ENCODE measurements at regions not wholly inside any gene's neighbourhood (a gene's known extent, or its start where the extent isn't known, plus 50 kb on each side); places are given as distances from the start of the nearest gene placed in this dataset.

DNA sequence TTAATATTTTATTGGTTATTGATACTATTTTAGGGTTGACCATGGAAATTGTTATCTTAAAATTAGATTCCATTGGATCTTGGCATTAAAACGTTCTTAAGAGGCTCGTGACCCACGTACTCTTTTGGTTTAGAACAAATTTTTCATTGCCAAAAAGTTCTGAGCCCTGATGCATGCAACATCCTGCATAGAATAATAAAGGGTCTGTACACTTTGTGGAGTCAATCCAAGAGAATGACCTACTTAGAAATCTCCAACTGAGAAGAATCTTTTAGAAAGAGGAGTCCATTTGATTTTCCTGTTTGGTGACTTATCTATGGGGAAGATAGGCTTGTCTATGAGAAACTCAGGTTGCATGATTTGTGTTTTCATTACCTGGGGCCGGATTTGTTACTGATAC, 404.2 kb upstream of the RGMA start:
- Histone ChIP-seq H3K27me3 (replicated peaks; ENCODE audit: insufficient read depth) (no peaks in the 10 kb centered on the region), H3K4me3 (no peak overlapping the region)

GRCh38 chr15:93491291-93491690, 402.3 kb upstream of the RGMA start:
- TF ChIP-seq, protein P1, sequence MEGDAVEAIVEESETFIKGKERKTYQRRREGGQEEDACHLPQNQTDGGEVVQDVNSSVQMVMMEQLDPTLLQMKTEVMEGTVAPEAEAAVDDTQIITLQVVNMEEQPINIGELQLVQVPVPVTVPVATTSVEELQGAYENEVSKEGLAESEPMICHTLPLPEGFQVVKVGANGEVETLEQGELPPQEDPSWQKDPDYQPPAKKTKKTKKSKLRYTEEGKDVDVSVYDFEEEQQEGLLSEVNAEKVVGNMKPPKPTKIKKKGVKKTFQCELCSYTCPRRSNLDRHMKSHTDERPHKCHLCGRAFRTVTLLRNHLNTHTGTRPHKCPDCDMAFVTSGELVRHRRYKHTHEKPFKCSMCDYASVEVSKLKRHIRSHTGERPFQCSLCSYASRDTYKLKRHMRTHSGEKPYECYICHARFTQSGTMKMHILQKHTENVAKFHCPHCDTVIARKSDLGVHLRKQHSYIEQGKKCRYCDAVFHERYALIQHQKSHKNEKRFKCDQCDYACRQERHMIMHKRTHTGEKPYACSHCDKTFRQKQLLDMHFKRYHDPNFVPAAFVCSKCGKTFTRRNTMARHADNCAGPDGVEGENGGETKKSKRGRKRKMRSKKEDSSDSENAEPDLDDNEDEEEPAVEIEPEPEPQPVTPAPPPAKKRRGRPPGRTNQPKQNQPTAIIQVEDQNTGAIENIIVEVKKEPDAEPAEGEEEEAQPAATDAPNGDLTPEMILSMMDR (IDR thresholded peaks at IDR 0.05): no peak
- peaks cover 2 to 22% of the 10 kb centered on the region in 2 donors for H3K4me1 ChIP-seq (ENCODE audit: control insufficient read depth in 1 of 2, low read depth in 2 of 2)
- no peak overlapping the region for H3K27ac ChIP-seq
- ATAC-seq (ENCODE audit: insufficient number of reproducible peaks, low FRiP score, low read depth) (no peak), DNase-seq (ENCODE audit: low spot score) (no peak)
- H3K4me3 ChIP-seq: no peak overlapping the region
- H3K27me3 ChIP-seq (replicated peaks; ENCODE audit: insufficient read depth): no peaks in the 10 kb centered on the region
- no peaks in the 10 kb centered on the region for H3K36me3 ChIP-seq
- H3K9me3 ChIP-seq: no peaks in the 10 kb centered on the region

More for the DNA sequence above, 404.2 kb upstream of the RGMA start:
- TF ChIP-seq, protein P1 (IDR thresholded peaks at IDR 0.05): no peak
- Histone ChIP-seq H3K36me3 (no peaks in the 10 kb centered on the region), H3K27ac (no peak overlapping the region), H3K4me1 (ENCODE audit: control insufficient read depth in 1 of 2, low read depth in 2 of 2) (peaks cover 0 to 21% of the 10 kb centered on the region in 2 donors), H3K9me3 (no peaks in the 10 kb centered on the region)
- DNase-seq (ENCODE audit: low spot score) (no peak), ATAC-seq (ENCODE audit: insufficient number of reproducible peaks, low FRiP score, low read depth) (no peak)

DNA sequence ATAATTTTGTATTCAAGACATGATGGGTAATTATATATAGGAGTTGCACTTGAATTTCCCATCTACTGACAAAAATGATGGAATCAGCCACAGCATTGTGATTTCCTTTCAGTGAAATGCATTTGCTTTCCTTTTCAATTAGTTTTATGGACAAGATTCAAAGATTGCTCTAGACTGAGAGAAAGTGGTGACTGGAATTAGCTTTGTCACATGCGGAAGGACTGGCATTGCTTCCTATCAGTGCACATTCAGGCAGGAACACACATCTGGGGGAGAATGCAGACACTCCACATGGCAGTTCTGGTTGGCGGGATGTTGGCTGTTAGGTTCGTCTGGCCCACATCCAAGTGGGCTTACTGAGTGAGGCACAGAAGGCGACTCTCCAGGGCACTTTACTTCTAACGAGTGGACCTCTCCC, 399.3 kb upstream of the RGMA start:
- TF ChIP-seq, protein P1 (IDR thresholded peaks at IDR 0.05): no peak
- Histone ChIP-seq H3K36me3 (no peaks in the 10 kb centered on the region), H3K9me3 (no peaks in the 10 kb centered on the region), H3K4me1 (ENCODE audit: control insufficient read depth in 1 of 2, low read depth in 2 of 2) (peaks cover 2 to 27% of the 10 kb centered on the region in 2 donors), H3K27me3 (replicated peaks; ENCODE audit: insufficient read depth) (no peaks in the 10 kb centered on the region), H3K4me3 (no peak overlapping the region), H3K27ac (no peak overlapping the region)
- ATAC-seq (ENCODE audit: insufficient number of reproducible peaks, low FRiP score, low read depth): no peak
- no peak for DNase-seq (ENCODE audit: low spot score)

DNA sequence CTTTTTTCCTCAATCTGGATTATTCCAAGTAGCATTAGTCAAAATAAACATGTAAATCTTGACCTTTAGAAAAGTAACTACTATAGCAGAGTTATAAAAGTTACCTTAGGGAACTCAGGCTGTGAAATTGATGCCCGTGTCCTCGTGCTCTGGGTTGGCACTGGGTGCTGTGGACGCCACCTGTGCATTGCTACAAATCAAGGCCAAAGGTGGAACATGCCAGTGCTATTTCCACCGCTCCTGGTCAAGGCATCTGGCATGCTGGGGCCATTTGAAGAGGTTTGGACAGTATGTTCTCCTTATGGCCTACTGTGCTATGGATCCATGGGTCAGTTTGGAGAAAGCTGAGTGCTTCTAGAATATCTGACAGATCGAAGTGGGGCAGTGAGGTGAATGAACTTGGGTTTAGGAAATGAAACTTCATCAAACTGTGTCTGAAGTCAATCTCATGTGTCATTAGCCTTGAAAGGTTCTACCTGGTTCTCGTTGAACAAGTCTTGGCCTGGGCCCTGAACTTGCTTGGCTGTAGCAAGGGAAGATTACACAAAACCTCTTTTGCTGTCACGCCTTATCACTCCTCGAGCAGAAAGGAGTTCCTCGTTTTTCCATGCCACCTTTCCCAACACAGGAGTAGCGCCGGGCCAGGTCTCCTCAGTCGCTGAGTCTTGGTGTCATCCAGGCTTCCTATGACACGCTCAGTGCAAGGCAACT, 397.6 kb upstream of the RGMA start:
- Histone ChIP-seq H3K27me3 (replicated peaks; ENCODE audit: insufficient read depth) (no peaks in the 10 kb centered on the region), H3K4me1 (ENCODE audit: control insufficient read depth in 1 of 2, low read depth in 2 of 2) (peaks cover 2 to 19% of the 10 kb centered on the region in 2 donors), H3K36me3 (no peaks in the 10 kb centered on the region), H3K27ac (peak overlapping the region in 1 of 2 donors; percentile 55), H3K9me3 (no peaks in the 10 kb centered on the region), H3K4me3 (no peak overlapping the region)
- DNase-seq (ENCODE audit: low spot score): no peak
- no peak for ATAC-seq (ENCODE audit: insufficient number of reproducible peaks, low FRiP score, low read depth)
- TF ChIP-seq, protein P1 (IDR thresholded peaks at IDR 0.05): no peak

DNA sequence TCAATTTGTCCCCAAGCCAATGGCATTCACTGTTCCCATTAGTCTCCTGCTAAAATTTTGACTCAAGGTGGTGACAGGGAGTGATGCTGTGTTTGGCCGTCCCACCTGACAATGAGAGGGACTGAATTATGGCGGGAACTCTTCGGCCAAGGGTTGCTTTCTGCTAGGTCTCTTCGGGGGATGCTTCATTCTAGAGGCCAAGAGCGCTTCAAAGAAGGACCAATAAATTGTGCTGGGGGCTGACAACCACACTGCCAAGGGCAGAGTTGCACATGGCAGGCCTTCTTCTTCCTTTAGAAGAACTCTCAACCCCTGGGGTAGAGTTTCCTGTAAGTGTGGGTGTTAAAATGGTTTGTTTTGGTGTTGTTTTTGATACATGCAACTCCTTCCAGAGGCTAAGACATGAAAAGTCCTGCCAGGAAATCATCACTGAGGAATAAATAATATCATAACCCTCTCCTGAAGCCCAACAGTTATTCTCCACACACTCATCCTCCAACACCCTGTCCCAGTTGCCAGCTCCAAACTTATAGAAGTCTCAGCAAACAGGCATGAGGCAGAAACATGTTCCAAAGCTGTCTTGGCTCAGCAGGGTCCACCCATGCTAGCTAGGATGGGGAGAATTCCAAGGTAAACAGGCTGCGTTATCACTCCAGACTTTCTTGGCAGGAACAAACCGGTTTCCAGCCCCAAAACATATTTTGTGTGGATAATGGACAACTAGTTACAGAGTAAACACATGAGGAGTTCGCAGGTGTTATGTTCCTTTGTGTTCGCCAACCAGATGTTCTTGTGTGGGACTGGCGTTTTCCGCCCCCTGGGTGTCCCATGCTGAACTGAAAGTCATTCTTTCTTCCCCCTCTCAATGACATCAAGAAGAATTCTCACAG, 396.7 kb upstream of the RGMA start:
- peak overlapping the region; percentile 6 for H3K4me3 ChIP-seq
- ATAC-seq (ENCODE audit: insufficient number of reproducible peaks, low FRiP score, low read depth) (peak; percentile 53), DNase-seq (ENCODE audit: low spot score) (no peak)
- TF ChIP-seq, protein P1 (IDR thresholded peaks at IDR 0.05): peak; percentile 28
- no peaks in the 10 kb centered on the region for H3K36me3 ChIP-seq
- H3K4me1 ChIP-seq (ENCODE audit: control insufficient read depth in 1 of 2, low read depth in 2 of 2): peaks cover 2 to 19% of the 10 kb centered on the region in 2 donors
- H3K27me3 ChIP-seq (replicated peaks; ENCODE audit: insufficient read depth): no peaks in the 10 kb centered on the region
- peak overlapping the region in 1 of 2 donors; percentile 55 for H3K27ac ChIP-seq
- H3K9me3 ChIP-seq: no peaks in the 10 kb centered on the region
